Limb (tissue), 2 donors: ENCODE measurements at regions not wholly inside any gene's neighbourhood (a gene's known extent, or its start where the extent isn't known, plus 50 kb on each side); places are given as distances from the start of the nearest gene placed in this dataset.

Source experiments
- DNase-seq, 2 donors: peaks; one replicate each; pipeline ENCODE4 v3.0.0-alpha.2; 2016; ENCODE audit errors: extremely low spot score in 2 of 2

DNA sequence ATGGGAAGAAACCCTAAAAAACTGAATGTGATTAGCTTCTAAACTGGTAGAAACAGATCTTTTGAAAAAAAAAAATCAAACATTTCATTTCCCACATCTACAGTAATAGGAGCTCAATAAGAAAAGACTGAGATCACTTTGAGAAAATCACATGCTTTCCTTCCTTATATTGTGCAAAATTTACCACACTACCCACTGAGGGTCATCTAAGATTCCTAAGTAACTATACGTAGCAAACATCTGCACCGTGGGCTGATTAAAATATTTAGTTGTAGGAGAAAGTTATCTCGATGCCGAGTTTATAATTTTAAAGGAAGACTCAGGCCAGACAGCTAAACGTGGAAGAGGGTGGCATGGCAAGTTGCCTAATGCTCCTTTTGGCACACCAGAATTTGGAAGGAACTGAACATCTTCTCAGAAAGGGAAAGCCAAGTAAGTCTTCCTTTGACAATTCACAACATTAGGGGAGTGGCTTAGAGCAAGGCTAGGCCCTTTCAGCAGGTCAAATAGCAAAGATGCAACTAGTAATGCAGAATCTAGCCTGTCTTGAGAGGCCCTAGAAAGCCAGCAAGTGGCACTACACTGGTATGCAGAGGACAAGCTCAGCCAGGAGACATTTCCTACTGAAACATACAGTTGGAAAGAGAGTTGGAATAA, 128.0 kb downstream of the TMA16 start:
- DNase-seq: no peak

DNA sequence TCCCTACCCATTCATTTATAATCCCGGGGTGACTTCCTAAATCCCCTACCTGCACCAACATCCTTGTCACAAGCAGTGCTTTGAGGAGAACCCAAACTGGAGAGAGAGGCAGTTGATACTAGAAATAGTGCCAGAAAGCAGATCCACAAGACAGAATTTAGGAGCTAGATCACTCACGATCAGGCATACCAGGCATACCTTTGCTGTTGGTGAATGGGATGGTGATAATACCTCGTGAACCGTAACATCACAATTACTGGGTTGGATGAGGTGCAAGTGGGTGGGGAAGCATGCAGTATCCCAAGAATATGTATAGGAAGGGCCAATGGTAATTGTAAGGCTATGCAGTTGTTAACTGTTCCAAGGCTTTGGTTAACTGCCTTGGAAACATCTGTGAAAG, 129.3 kb downstream of the TMA16 start:
- no peak for DNase-seq

DNA sequence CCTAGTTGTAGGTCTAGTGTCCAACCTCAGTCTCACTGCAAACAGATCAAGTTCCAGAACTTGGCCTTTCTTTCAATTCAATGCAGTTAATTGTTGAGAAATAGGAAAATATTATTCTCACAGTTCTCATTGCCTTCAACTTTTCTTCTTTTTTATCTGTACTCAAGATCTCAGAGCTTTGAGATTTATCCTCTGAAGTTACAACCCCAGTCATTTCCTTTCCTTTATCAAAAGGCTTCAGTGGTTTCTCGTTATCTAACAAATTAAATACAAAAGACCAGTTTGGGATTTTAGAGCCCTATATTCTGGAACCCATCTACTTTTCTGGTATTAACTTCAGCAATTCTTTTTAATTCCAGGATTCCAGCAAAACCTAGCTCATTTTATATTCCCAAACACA, 130.2 kb downstream of the TMA16 start:
- DNase-seq: no peak

DNA sequence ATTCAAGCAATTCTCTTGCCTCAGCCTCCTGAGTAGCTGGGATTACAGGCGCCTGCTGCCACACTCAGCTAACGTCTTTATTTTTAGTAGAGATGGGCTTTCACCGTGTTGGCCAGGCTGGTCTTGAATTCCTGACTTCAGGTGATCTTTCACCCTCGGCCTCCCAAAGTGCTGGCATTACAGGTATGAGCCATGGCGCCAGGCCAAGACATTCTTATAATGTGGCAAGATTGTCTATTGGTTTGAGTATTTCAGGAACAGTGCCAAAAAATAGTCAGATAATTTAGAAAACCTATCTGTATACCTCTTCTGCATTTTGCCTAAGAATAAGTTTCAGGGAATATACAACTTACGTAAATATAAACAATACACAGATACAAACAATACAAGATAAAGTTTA, 136.8 kb downstream of the TMA16 start:
- DNase-seq: no peak

DNA sequence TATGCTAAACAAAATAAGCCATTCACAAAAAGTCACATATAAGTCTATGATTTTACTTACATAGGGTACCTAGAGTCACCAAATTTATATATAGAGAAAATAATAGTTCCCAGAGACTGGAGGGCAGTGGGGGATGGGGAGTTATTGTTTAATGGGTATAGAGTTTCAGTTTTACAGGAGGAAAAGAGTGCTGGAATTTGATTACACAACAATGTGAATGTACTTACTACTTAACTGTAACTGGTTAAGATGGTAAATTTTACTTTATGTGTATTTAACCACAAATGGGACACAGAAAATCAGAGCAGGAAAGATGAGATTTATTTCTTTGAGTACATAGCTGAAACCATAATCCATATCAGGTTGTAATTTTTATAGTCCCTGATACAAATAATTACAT, 144.4 kb downstream of the TMA16 start:
- no peak for DNase-seq

DNA sequence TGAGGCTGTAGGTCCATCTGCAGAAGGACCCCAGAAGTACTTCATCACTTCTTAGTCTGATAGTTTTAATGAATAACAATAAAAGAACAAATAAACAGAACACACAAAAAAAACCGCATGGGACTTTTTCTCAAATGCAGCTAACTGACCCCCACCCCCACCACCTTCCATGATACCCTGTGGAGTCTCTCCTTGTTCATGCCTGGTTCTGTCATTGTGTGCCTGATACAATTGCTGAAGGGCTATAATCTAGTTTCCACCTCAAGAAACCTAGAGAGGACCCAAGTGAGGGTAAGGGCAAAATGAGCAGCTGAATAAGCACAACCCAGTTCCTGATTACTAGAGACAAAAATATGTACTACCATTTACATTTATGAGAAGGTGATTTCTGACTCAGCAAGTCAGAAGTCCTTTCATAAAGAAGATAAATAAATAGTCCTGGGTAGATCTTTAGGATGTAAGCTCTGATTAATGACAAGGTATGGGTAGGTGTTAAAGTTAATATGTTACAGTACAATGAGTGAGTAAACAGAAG, 155.1 kb downstream of the TMA16 start:
- no peak for DNase-seq

DNA sequence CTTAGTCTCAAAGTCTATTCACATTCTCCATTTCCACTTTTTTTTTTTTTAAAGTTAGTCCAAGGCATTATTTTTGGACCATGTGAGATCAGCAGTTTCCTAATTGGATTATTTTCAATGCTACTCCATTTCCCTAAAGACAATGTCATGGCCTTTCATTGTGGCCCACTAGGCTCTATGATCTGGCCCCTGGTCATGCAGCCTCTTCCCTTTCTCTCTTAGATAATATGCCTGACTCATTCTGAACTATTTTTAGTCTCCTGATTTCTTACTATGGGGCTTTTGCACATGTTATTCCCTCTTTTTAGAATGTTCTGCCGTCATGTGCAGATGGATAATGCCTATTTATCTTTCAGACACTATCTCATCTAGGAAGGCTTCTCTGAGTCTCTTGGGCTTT, 157.3 kb downstream of the TMA16 start:
- DNase-seq: no peak

DNA sequence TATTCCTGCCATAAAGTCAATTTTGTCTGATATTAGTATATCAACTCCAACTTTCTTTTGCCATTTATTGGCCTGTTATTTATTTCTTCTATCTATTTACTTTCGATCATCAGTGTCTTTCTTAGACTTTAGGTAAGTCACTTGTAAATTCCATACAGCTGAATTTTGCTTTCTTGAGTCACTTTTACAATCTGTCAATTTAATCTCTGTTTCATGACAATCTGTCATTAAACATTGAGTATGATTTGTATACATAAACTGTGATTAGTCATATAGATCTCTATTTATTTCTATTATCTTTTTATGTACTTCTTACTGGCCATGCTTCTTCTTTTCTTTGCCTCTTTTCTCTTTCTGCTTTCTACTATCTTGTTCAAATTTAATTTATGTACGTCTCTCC, 160.1 kb downstream of the TMA16 start:
- no peak for DNase-seq

DNA sequence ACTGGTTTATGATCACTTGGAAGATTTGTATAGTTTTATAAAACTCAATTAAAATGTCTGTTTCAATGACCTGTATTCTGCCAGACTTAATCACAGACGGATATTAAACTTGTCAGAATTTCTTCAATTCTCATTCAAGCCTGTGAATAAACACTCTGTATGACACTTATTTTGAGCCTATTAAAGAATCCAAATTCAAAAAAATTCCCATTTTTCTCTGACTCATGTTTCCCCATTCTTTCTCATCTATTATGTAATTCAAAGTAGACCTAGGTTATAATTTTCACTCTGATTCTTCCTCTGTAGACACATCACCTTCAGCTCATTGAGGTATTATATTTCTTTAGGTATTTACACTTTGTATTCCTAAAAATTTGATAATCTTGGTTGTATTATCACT, 166.1 kb downstream of the TMA16 start:
- no peak for DNase-seq

DNA sequence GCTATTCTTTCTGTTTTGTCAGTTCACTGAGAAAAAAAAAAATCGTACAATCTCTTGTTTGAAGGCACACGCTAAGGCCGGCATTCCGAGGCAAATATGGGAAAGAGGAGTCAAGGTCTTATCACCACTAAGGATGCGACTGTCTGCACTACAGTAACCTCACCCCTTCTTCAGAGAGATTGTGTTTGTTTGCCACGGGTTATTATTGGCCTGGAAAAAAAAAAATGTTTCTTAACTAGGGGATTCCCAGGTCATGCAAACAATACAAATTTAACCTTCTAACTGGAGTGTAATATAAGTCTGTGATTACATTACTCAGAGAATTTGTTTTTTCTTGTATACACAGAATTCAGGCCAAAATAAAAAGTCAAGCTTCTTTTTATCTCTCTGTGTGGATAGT, 168.3 kb downstream of the TMA16 start:
- DNase-seq: no peak

DNA sequence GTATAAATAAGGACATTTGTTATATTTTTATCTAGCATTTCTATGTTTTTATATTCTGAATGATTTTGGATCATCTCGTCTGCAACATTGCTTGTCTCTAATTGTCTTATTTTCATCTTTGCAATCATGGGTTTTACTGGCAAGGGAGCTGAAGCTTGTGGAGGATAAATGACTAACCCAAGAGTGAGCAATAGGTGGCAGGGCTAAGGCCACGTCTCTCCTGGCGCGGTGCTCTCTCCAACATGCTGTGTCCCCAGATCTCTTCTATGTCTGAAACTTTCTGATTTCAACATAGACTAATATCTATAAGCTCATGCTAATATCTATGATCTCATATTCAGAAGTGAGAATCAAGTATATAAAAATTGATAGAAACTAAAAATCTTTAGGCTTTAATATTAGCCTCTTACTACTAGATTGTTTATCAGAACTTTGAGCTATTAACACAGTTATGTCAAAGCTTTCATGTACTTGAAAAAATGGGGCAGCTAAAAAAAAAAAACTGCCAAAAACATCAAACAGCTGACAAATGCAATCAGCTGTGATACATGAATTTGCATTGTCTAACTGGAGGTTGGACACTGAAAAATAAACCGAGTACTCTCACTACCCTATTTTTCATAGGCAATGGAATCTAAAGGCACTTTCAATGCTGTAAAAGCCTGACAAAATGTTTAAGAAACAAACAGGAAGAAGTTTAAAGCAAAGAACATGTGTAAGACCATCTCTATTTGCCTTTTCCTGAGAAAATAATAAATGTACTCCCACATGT, 169.2 kb downstream of the TMA16 start:
- DNase-seq: no peak

DNA sequence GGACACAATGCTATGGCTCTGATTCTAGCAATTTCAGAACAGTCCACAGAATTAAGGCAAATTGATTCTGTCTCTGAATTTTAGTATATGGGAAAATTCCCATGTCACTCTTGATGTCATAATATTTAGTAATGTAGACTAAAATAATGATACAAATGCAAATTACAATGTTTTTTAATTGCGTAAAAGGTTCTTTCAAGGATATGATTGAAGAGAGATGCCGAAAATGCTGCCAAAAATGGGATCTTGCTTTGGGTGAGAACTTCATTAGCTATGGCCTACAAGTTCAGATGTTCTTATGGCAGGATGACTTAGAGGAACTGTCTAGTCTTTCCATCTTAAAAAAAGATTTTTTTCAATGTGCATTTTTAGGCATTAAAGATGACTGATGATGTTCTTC, 170.6 kb downstream of the TMA16 start:
- DNase-seq: no peak

DNA sequence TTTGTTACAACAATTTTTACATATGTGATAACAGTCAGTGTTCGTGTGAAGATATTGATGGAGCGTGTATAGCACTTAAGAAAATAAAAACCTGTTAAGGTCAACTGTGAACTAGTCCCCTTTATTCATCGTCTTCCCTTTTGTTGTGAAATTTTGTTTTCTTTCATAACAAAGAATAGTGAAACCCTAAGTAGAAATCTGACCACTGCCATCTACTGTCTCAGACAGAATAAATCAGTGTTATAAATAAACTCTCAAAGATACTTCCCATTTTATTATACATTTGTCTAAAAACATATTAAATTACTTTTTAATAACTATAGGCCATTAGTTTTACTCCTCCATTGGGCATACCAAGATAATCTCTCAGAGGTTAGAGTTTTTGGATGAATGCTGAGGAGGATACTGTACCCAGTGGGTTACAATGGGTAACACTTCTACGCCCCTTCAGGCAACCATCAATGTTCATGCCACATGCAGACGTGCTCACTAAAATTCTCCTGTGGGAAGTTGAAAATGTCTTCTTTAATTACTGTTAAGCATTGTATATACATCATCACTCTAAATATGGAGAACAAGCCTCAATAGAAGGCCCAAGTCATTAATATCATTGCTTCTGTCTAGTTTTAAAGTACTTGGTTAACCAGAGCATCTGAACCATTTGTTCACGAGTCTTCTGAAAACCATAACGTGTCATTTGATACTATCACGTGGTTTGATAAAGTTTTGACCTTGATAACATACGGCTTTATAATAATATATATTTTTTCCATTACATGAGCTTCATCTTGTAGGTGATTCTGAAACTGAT, 171.2 kb downstream of the TMA16 start:
- DNase-seq: no peak

DNA sequence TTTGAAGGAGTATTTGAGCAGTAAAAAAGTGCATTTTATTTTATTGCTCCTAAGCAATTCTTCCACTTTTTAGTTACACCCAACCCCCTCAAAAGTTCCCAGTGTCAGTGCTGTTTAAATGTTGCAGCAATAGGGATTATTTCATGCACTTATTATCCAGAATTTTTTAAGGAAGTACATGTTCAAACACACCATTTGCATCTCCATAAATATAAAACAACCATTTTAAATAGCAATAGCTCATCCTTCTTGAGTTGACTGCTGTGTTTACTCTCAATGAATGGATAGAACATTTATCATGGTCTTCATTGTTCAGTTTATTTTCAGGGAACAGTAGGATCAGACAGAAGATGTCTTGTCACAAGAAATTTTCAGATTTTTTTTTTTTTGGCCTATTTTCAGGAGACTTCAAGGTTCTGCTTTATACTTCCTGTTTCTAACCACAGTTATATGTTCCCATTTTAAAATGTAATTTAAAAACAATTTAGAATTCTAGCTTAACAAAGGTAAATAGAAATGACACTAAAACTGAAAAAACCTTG, 171.9 kb downstream of the TMA16 start:
- DNase-seq: no peak

DNA sequence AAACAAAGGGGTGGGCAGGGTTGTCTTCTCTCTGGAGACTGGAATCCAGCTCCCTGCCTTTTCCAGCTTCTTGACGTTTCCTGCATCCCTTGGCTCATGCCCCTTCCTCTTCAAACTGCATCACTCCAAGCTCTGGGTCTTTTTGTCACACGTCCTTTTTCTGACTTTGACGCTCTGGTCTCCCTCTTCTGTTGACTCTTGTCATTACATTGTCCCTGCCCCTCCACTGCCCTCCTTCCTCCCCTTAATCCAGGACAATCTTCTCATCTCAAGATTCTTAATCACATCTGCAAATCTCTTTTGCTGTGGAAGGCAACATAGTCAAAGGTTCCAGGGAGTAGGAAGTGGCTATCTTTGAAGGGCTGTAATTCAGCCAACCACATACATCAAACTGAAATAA, 178.3 kb downstream of the TMA16 start:
- DNase-seq: no peak

DNA sequence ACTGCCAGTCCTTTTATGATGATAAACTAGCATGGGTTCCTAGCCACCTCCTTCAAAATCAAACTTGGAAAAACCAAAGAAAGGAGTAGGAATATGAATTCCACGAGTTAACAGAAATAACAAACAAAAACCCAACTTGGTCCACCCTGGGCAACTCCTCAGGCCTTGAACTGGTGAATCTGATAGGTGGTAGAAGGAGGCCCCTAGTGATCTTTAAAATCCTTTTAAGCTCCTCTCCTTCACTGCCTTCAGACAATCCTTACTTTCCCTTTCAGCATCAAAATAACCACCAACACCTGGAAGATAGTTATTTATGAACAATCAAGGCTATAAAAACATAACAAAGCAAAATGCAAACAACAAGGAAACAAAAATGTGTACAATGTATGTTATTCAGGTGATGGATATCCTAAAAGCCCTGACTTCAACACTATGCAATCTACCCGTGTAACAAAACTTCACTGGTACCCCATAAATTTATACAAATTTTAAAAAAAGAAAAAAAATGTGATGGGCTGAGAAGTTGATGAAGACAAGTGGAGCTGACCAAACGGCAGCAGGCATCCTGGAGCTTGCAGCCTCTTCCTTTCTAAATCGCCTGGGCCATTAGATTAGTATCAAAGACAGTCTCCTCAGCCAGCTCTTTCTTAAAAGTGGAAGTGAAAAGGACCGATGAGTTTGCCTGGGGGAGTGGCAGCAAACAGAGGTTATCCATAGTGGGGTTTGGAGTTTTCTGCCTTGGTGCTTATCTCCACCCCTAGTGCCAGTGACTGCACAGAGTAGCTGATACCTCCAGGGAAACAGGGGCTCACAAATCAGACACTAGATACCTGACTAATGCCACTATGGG, 179.6 kb downstream of the TMA16 start:
- no peak for DNase-seq

DNA sequence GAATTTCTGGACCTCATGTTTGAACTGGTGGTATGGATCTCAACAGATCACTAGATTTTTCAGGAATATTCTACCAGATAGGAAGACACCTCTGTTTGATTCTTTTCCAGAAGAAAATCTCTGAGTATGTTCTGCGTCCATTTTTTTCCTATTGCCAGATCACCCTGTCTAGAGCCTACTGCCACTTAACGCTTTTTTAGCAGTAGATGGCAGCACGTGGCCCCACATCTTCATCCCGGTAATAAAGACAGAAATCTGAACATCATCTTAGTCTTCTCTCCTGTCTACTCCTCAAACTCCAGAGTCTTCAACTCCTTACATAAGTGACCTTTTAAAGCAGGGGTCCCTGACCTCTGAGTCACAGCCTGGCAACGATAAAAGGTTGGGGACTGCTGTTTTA, 184.7 kb downstream of the TMA16 start:
- no peak for DNase-seq

DNA sequence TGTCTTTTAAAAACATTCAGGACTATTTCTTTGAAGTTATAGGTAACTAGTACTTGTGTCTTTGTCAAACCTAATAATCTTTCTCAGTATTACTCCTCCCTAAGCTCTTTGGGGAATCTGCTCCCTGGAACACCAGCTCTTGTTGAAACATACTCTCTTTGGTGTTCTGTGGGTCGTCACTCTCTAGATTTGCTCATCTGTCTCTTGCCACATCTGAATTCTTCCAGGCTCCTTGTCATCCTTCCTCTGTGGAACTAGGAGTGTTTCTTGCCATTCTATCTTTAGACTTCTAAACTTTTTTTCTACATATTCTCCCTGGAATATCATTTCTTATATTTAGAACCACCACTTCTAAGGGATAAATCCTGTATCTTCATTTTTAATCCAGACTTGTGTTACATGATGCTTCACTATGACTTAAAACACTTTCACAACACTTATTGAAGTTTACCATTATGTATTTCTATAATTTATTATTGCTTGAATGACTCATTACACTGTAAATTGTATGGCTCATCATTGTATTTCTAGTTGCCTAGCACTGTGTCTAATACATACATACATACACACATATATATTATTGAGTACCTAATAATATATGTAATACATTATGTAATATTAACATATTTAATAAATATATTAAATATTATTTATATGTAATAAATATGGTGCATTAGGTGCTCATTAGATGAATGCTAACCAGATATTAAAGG, 186.1 kb downstream of the TMA16 start:
- DNase-seq: no peak

DNA sequence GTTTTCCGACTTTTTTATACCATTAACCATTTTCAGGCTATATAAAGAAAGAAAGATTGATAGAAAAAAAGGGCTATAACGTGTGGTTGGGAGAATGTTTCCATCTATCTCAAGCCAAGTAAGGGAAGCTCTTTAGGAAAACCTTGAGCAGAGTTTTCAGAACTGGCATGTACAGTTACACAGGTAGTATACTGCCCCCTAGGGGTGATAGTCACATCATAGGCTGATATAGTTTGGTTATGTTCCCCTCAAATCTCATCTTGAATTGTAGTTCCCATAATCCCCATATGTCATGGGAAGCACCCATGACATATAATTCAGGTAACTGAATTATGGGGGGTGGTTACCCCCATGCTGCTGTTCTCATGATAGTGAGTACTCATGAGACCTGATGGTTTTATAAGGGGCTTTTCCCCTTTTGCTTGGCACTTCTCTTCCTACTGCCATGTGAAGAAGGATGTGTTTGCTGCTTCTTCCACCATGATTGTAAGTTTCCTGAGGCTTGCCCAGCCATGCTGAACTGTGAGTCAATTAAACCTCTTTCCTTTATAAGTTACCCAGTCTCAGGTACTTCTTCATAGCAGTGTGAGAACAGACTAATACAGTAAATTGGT, 186.8 kb downstream of the TMA16 start:
- no peak for DNase-seq

DNA sequence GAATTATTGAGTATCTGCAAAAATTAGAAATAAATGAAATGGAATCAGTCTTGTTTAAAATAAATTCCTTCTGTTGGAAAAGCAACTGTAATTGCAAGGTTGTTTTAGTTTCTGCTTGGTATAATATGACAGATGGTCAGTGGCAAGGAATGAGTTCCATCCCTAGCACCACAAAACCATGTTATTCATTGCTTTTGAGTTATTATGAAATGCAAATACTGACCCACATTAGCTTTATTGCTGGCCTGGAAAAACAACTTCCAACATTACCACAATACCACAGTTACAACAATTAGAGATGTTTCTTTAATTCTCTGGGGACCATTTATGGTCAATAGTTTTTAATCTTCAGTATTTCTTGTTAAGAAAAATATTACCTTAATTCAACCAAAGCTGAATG, 194.4 kb downstream of the TMA16 start:
- no peak for DNase-seq
